Motor neuron (in vitro differentiated cells): ENCODE measurements at regions not wholly inside any gene's neighbourhood (a gene's known extent, or its start where the extent isn't known, plus 50 kb on each side); places are given as distances from the start of the nearest gene placed in this dataset.

Experiments used
- ATAC-seq, 8 experiments: fragments of 200-7000 bp; cut with Tn5 transposase; replicated peaks in 6 of 8; 2 replicates each; pipeline ENCODE4 v1.8.0; 2021; ENCODE audit warnings: mild to moderate bottlenecking in 8 of 8, moderate library complexity in 8 of 8
- H3K27ac ChIP-seq, 2 donors: fragments of 250-450 bp; sonication (Bioruptor Pico); 2 replicates each; pipeline ENCODE4 v1.9.0; 2021; ENCODE audit warnings: antibody characterized with exemption in 2 of 2, mild to moderate bottlenecking in 2 of 2, moderate library complexity in 1 of 2
- H3K4me1 ChIP-seq, 2 donors: fragments of 250-450 bp; sonication (Bioruptor Pico); replicated peaks in 1 of 2; 2 replicates each; pipeline ENCODE4 v1.6.1; 2021; ENCODE audit warnings: antibody characterized with exemption in 2 of 2, mild to moderate bottlenecking in 2 of 2, moderate library complexity in 1 of 2
- H3K4me3 ChIP-seq, 5 donors: fragments of 250-450 bp; sonication (Bioruptor Pico); 2 replicates each; pipeline ENCODE4 v1.9.0; 2021; ENCODE audit warnings: antibody characterized with exemption in 5 of 5, mild to moderate bottlenecking in 5 of 5, moderate library complexity in 4 of 5
- WGBS, 10 experiments: fragments of 450-650 bp; shearing (Covaris generic); methylation state at CpG; one replicate each; pipeline ENCODE4 v1.0.0; 2022; 5-methylcytosine and 5-hydroxymethylcytosine counted together
- in situ Hi-C, 9 experiments: fragments of 400-800 bp; cut with MboI; loops; one replicate each; pipeline ENCODE4 v1.15.0; 2021; ENCODE audit warnings: low sequenced_read_pairs in 9 of 9, low pct_unique_long_range_greater_than_20kb in 2 of 9; ENCODE audit not compliant: unreplicated experiment in 9 of 9

- WGBS, 10 experiments, result 0 to 100% (median 68%) methylated on average over 1 to 5 of the region's 5 CpGs; no CpG with 5 or more reads in 2 of the 10 experiments
- H3K4me3 ChIP-seq, result no peak overlapping the region
- no peaks in the 10 kb centered on the region for H3K4me1 ChIP-seq
- ATAC-seq, result peak in 3 of 8 experiments; percentile 22 to 94 (median 88)
- no peak overlapping the region for H3K27ac ChIP-seq
- in situ Hi-C loops, result no loop called here
Measured at GRCh38 chr21:38646213-38646837, 148.0 kb upstream of the ERG start.

DNA sequence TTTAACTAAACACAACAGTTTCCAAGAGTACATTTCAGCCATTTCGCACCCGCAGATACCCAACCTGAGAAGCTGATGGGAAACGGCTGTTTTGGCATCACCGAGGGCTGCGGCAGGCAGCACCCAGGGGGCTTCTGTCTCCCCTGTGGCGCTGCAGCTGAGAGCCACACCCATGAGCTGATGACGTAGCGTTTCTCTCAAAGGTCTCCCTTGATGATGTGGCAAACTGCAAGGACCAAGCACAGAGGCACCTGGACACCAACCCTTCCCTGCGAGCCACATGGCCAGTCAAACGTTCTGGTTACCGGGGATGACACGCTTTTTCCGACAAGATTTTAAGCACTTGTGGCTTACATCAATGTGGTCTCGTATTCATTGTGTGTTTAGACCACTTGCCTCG is 150.8 kb upstream of the ERG start:
- no peaks in the 10 kb centered on the region for H3K4me1 ChIP-seq
- ATAC-seq, result no peak
- in situ Hi-C loops, result no loop called here
- no peak overlapping the region for H3K27ac ChIP-seq
- WGBS, 10 experiments, result 54 to 100% (median 97%) methylated on average over 1 to 8 of the region's 15 CpGs; no CpG with 5 or more reads in 3 of the 10 experiments
- H3K4me3 ChIP-seq, result no peak overlapping the region

- Histone ChIP-seq H3K27ac (no peak overlapping the region), H3K4me1 (peaks cover 0 to 6% of the 10 kb centered on the region in 2 donors), H3K4me3 (no peak overlapping the region)
- ATAC-seq, result no peak
- in situ Hi-C loops, result no loop called here
- 60 to 100% (median 92%) methylated on average over 1 to 6 of the region's 6 CpGs; no CpG with 5 or more reads in 2 of the 10 experiments for WGBS, 10 experiments
Measured at GRCh38 chr21:38651570-38651969, 153.3 kb upstream of the ERG start.

- Histone ChIP-seq H3K4me3 (no peak overlapping the region), H3K4me1 (peaks cover 0 to 6% of the 10 kb centered on the region in 2 donors), H3K27ac (no peak overlapping the region)
- in situ Hi-C loops, result no loop called here
- 14 to 96% (median 72%) methylated on average over 2 to 6 of the region's 6 CpGs; no CpG with 5 or more reads in 3 of the 10 experiments for WGBS, 10 experiments
- ATAC-seq, result no peak
Measured at GRCh38 chr21:38652396-38652795, 153.3 kb upstream of the ETS2 start.

DNA sequence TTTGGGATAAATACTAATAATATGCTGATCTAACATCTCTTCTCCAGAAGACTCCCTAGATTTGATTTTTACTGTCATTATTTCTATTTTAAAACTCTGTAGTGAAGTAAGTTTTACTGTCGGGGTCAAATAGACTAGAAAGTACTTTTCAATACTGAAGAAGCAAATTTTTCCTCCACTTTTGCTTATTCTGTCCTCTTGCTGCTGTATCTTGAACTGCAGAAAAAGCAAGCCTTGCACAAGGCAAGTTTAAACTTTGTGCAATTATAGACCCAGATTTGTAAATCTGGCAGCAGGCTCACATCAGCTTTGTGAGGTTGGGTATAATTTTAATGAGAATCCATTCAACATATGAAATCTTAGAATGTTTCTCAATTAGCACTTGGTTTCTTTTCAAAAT is 151.1 kb upstream of the ETS2 start:
- ATAC-seq, result no peak
- 67 to 100% (median 86%) methylated on average over 1 of the region's 1 CpG; no CpG with 5 or more reads in 3 of the 10 experiments for WGBS, 10 experiments
- H3K4me3 ChIP-seq, result no peak overlapping the region
- in situ Hi-C loops, result no loop called here
- H3K4me1 ChIP-seq, result peaks cover 0 to 6% of the 10 kb centered on the region in 2 donors
- H3K27ac ChIP-seq, result no peak overlapping the region

DNA sequence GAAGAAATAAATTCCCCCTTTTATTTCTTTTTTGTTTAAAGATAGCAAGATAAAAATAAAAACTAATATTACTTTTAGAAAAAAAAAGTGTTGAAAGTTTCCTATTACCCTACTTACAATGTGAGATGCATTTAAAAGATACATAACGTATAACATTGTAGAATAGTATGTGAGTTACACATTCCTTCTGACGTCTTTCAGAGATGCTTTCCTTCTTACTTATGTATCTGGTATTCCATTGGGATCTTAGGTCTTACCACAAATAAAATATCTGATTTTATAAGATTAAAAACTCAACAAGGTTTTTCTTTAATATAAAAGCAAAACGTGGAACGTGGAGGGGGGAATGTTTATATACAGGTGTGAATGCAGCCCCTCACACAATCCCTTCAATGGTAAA is 147.2 kb upstream of the ETS2 start:
- WGBS, 10 experiments, result 43 to 90% (median 72%) methylated on average over 3 to 4 of the region's 4 CpGs; no CpG with 5 or more reads in 1 of the 10 experiments

DNA sequence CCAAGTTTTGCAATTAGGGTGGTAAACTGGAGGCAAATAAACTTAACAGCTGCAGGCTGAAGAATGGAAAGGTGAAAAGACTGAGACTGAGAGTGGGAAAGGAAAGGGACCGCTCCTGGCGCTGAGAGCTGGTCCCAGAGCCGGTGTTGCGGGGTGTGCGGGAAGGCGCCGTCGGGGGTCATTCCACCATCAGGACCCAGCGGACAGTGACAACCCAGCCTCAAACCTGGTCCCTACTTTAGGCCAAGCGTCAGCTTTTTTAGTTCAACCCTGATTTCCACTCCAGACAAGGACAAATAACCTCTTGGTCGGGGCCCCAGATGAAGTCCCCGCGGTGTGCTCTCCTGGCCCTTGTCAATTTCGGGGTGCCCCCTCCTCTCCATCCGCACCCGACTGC is 145.8 kb upstream of the ETS2 start:
- 18 to 78% (median 29%) methylated on average over 4 to 8 of the region's 16 CpGs; no CpG with 5 or more reads in 5 of the 10 experiments for WGBS, 10 experiments
- in situ Hi-C loops, result no loop called here
- no peak overlapping the region for H3K4me3 ChIP-seq
- peaks cover 0 to 6% of the 10 kb centered on the region in 2 donors for H3K4me1 ChIP-seq
- ATAC-seq, result no peak
- H3K27ac ChIP-seq, result no peak overlapping the region

More for the DNA sequence above, 147.2 kb upstream of the ETS2 start:
- no peak for ATAC-seq
- no peak overlapping the region for H3K4me3 ChIP-seq
- H3K4me1 ChIP-seq, result peaks cover 0 to 6% of the 10 kb centered on the region in 2 donors
- in situ Hi-C loops, result no loop called here
- H3K27ac ChIP-seq, result no peak overlapping the region

DNA sequence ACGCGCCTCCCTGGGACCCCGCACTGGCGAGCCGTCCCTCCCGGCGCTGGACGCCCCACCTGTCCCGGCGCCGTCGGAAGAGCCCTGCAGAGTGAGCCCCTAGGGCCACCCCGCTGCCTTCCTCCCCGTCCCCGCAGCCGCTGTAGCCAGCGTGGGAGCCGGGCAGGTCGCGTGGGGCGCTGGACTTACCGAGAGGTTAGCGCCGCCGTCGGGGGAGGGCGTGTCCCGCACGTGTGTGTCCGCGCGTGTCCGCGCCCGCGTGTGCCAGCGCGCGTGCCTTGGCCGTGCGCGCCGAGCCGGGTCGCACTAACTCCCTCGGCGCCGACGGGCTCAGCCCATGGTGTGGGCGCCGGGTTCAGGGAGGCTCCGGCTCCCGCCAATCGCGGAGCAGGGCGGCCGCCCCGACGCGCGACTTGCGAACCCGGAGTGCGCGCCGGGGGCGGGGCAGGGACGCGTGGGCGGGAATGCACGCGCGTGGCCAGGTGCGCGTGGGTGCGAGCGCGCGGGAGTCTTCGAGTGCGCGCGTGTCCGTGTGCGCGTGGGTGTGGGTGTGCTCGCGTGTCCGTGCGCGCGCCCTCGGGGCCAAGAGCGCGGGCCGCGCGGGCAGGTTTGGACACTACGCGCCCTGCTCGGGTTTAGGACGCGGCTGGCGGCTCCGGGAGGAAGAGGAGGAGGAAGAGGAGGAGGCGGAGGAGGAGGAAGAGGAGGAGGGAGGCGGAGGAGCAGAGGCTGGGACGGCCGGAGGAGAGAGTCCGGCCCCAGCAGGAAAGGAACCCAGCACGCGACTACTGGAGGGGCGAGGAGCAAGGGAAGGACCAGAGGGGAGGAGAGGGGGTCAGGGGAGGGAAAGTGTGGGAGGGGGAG is 145.2 kb upstream of the ETS2 start:
- 0 to 15% methylated on average over 4 to 10 of the region's 113 CpGs; no CpG with 5 or more reads in 8 of the 10 experiments for WGBS, 10 experiments
- in situ Hi-C loops, result no loop called here
- ATAC-seq, result peak in 7 of 8 experiments; percentile 23 to 83 (median 39)
- H3K4me1 ChIP-seq, result peaks cover 0 to 6% of the 10 kb centered on the region in 2 donors
- no peak overlapping the region for H3K27ac ChIP-seq
- peak overlapping the region; percentile 1 to 19 (median 16) for H3K4me3 ChIP-seq

DNA sequence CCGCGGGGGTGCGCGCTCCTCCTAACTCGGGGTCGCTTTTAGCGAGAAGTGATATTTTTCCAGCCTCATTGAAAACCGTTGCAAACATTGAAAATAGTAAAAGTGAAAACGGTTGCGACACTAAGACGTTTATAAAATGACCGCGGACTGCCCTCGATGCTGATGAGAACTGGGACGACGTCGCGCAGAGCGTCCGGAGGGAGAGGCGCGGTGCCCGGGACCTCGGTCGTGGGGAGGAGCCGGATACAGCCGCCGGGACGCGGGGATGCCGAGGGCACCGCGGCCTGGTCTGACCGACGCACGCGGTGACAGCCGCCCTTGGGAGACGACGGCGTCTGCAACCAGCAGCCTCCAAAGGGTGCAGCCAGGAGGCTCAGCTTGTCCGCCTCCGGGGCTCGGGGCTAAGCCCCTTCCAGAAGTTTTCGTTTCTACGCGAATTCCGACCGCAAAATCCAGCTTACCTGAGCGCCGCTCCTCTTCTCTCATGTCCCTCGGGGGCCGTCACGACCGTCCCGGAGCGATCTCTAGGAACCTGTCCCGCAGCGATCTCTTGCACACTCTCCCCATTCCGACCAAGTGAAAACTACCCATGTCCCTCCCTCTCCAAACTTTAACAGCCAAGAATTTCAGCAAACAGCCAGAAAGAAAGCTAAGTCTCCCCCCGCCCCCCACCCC is 144.4 kb upstream of the ETS2 start:
- Histone ChIP-seq H3K27ac (no peak overlapping the region), H3K4me3 (peak overlapping the region in 2 of 5 donors; percentile 1 to 16), H3K4me1 (no peaks in the 10 kb centered on the region)
- in situ Hi-C loops, result no loop called here
- 0 to 9% (median 1%) methylated on average over 2 to 21 of the region's 61 CpGs; no CpG with 5 or more reads in 4 of the 10 experiments for WGBS, 10 experiments
- ATAC-seq, result peak; percentile 36 to 81 (median 54)

DNA sequence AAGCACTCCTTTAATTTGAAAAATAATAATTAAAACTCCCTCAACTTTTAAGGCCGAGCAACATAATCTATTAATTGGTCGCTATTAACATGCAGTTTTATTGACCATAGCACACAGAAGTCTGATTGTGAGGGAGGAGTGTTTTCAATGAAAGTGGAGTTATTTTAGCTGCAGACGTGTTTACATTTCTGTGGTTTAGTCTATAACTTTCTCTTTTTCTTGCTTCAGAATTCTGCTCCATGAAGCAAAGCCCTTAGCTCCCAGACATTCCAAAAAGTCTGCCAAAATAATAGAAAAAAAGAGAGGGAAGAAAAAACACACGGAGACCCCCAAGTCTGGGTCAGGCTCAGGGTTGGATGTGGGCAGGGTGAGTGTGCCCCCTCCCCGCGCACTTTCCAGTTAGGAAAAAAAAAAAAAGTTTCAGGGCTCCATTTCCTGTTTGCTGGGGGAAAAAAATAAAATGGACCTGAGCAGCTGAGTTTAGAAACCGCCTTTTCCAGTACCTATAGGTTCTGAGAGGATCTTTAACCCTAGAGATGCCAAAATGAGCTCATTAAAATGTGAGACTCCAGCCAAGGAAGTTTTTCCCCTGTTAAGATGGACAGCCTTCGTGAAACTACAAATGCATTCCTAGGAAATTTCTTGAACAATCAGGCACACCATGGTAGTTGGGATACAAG is 143.7 kb upstream of the ETS2 start:
- no peaks in the 10 kb centered on the region for H3K4me1 ChIP-seq
- no peak for ATAC-seq
- 19 to 73% (median 41%) methylated on average over 2 to 8 of the region's 8 CpGs; no CpG with 5 or more reads in 1 of the 10 experiments for WGBS, 10 experiments
- H3K27ac ChIP-seq, result no peak overlapping the region
- H3K4me3 ChIP-seq, result no peak overlapping the region
- in situ Hi-C loops, result no loop called here

DNA sequence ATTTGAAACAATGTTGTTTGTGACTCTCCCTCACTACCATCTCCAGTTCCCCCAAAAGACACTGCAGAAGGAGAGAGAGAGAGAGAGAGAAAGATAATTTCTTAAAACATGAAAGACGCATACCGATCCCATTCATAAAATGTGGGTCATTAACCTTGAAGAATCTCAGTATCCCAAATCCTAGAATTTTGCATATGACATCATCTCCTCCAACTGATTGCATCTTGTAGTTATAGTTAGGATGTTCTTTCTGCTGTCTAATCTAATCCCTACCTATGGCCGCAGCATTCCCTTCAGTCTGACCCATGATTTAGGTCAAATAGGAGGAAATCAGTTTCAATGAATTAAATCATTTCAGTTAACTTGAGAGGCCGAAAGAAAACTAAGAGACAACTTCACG is 142.4 kb upstream of the ETS2 start:
- no peak overlapping the region for H3K27ac ChIP-seq
- ATAC-seq, result no peak
- H3K4me3 ChIP-seq, result no peak overlapping the region
- in situ Hi-C loops, result no loop called here
- H3K4me1 ChIP-seq, result no peaks in the 10 kb centered on the region
- 63 to 100% (median 89%) methylated on average over 1 to 5 of the region's 5 CpGs for WGBS, 10 experiments

- in situ Hi-C loops, result no loop called here
- WGBS, 10 experiments, result 0 to 80% (median 63%) methylated on average over 1 to 4 of the region's 4 CpGs; no CpG with 5 or more reads in 4 of the 10 experiments
- ATAC-seq, result no peak
- Histone ChIP-seq H3K4me1 (no peaks in the 10 kb centered on the region), H3K27ac (no peak overlapping the region), H3K4me3 (no peak overlapping the region)
Measured at GRCh38 chr21:38664315-38664714, 141.4 kb upstream of the ETS2 start.
